ENCODE measurements at regions not wholly inside any gene's neighbourhood (a gene's known extent, or its start where the extent isn't known, plus 50 kb on each side); places are given as distances from the start of the nearest gene placed in this dataset.

GRCh38 chr11:28735511-28735910 is 627.3 kb downstream of the METTL15 start:
- DNase-seq (ENCODE audit: low spot score), result no peak

DNA sequence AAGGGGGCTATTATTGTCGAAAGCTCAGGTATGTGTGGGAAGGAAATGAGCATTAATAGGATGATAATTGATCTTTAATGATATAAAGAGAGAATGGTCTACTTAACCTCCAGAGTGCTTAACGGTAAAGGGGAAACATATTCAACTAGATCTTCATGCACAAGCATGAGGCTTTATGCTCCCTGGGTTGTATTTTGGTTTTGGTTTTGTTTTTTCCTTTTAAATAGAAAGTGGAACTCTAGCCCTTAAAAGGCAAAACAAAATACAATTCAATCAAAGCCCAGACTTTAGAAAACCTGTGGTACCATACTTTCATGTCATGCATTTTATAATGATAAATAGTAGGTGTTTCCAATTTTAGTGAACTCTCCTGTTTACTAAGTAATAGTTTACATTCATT is 622.7 kb downstream of the METTL15 start:
- no peak for DNase-seq (ENCODE audit: low spot score)

GRCh38 chr11:28730336-28730735 is 622.1 kb downstream of the METTL15 start:
- peak; percentile 21 for DNase-seq (ENCODE audit: low spot score)

DNA sequence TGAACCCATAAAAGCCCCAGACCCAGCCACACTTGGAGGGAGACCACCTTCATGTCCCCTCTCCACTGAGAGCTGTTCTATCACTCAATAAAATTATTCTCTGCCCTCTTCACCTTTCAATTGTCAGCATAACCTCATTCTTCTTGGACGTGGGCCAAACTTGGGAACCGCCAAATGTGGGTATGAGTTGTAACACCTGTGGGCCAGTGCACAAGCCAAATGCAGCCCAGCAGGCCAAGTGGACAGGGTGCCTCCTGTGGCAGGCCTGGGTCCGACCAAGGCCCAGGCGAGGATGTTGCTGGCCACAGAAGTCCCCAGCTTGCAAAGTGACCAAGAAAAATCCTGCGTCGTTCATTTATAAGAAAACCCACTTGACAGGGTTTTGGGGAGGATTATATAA is 621.2 kb downstream of the METTL15 start:
- no peak for DNase-seq (ENCODE audit: low spot score)

DNA sequence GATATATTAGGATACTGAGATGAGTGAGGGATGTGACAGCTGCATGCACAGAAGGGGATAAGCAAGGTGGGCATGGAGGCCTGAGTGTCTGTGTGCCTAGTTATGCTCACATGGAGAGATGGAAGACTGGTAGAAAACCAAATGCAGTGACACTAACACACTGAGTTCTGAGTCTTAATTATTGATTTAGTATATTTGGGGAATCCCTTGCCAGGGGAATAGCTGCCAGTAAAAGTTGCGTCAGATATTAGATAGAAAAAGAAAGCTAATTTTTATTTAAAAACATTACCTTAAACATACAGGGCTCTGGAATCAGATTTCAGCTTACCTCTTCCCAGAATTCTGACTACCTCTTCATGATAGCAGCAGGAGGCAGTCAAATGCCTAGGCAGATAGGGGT is 620.5 kb downstream of the METTL15 start:
- DNase-seq (ENCODE audit: low spot score), result no peak

DNA sequence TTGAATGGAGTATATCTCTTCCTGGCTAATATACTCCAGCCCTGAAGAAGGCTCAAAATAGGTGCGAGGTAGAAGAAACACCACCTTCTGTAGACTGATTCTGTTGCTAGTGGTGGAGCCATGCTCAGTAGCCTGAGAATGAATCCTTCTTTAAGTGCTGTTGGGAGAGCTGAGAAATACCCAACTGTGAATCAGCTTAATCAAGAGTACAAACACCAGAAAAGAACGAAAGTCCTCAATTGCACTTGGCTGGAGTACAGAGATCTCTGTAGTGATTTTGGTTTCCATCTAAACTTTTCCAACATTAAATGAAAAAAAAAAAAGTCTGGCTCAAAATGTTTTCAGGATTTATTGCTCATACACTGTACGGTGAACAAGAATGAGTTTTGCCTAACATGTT is 619.1 kb downstream of the METTL15 start:
- DNase-seq (ENCODE audit: low spot score), result peak; percentile 35

DNA sequence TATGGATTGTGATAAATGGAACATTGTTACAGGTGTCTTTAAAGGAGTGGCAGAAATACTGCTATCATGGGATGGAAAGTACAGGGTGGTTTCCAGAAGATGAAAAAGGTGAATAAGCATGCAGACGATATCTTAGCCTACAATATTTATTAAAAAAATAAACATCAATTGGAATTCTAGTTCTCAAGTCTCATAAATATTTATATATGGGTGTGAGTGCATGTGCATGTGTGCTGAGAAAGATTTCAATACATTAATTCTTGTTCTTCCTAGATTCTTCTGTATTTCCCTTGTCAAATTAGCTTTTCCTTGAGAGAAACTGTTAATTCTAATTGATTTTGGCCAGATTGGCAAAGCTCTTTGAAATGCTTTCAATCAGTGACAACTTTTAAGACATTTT is 618.2 kb downstream of the METTL15 start:
- DNase-seq (ENCODE audit: low spot score), result no peak

- DNase-seq (ENCODE audit: low spot score), result no peak
Observed at GRCh38 chr11:28715726-28716125, 607.5 kb downstream of the METTL15 start.

DNA sequence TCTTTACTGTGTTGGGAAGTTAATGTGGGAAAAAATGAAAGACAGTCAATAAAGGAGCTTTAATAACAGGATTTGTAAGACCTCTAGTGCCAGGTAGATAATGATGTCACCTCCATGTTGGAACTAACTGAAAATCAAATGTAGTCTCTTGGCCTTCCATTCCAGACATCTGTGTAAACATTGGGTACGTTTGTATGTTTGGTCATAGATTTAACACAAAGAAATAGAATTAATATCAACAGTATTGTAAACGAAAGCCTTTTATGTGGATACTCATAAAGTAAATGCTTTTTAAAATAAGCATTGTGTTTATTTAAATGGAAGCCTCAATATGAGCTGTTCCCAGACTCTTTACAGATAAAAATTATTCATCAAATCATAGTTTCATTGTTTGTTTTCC is 605.7 kb downstream of the METTL15 start:
- DNase-seq (ENCODE audit: low spot score), result no peak

DNA sequence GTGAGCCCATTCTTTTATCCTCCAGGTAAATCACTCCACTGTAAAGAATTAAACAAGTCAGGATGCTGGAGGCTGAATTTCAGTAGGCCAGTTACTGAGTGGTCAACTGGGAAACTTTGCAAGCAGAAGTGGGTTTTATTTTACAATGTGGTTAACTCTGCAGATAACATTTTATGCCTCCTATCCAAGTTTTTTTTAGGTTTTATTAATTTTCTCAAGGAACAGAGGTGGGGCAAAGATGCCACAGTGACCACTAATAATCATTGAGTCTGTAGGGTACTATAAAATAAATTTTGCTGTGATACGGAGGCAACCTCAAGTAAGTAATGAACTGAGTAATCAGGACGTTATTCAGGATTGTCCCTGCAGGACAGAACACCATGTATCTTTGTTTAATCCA is 599.9 kb downstream of the METTL15 start:
- no peak for DNase-seq (ENCODE audit: low spot score)

DNA sequence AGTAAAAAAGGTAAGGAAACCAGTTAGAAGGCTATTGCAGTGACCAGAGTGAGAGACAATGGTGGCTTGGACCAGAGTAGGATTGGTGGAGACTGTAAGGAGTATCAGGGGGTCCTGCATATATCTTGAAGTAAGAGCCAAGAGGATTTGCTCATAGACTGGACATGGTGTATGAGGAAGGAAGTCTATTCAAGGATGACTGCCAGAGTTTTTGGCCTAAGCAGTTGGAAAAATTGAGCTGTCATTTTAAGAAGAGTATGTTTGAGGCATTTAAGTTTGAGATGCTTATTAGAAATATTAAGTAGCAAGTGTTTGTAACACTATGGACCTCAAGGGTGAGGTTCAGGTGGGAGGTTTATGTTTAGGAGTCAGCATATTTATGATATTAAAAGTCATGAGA is 596.6 kb downstream of the METTL15 start:
- no peak for DNase-seq (ENCODE audit: low spot score)

GRCh38 chr11:28703371-28703770 is 595.2 kb downstream of the METTL15 start:
- DNase-seq (ENCODE audit: low spot score), result no peak

DNA sequence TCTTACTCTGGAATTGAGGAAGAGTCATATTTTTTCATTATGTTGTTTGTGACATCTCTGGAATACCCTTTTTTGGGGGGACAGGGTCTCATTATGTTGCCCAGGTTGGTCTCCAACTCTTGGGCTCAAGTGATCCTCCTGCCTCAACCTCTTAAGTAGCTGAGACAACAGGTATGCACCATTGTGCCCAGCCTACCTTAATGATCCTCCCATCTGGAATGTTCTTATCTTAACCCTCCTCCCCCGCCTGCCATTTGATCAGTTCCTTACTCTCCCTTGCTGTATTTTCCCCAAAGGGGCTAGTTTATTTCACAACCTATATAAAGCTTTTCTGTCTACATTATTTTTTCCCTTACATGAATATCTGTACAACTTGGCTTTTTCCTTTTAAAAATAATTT is 594.7 kb downstream of the METTL15 start:
- DNase-seq (ENCODE audit: low spot score), result no peak

- no peak for DNase-seq (ENCODE audit: low spot score)
Observed at GRCh38 chr11:28702450-28702790, 594.2 kb downstream of the METTL15 start.

GRCh38 chr11:28701760-28702449 is 593.7 kb downstream of the METTL15 start:
- no peak for DNase-seq (ENCODE audit: low spot score)

DNA sequence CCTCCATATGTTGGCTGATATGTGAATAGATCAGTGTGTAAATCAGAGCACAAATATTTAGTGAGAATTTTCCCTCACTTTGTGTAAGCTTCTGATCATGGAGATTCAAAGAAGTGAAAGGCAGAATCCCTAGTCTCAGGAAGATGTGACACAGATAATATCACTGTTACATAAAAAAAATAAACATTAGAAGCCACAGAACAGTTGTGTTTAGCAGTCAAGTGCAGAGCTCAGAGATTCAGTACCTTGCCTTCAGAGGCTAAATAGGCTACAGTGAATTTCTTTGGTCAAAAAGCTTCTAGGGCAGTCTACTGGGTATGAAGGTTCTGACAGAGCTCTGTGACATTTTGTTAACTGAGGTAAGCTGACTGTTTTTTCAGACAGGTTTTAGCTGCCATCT is 591.5 kb downstream of the METTL15 start:
- DNase-seq (ENCODE audit: low spot score), result no peak

DNA sequence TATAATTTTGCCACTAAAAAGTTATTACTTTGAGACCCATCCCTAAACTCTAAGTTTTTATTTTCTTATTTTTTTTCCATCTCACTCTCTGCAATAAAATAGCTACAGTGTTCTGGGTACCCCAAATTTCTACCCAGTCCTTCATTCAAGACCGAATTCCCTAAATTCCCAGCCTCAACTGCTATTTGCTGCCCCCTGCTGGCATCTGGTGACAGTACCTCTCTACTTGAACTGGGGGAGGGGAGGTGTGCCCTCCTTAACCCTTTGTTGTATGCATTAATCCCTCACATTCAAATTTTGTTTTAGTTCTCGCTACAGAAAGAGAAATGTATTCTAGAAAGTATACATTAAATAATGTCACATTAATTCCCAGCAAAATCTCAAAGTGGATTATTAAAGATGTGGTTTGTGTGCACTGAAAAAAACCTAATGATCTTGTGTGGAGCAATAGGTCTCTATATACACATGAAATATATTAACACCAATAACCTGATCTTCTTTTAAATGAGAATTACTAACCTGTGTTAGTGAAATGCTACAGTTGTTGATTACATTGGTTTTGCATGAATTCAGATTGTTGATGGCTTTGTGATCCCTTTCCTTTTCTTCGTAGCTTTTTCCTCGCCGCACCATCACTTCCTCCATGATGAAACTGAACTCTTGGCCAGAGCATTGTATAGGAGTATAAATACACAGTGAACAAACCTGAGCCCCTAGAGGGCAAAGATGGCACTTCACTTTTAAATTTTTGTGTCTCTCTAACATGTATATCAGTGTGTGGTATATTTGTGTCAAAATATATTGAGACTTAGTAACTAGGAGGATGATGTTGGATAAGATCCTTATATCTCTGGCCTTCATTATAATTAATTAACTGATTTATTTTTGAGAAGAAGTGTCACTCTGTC is 590.0 kb downstream of the METTL15 start:
- DNase-seq (ENCODE audit: low spot score), result peak; percentile 65

DNA sequence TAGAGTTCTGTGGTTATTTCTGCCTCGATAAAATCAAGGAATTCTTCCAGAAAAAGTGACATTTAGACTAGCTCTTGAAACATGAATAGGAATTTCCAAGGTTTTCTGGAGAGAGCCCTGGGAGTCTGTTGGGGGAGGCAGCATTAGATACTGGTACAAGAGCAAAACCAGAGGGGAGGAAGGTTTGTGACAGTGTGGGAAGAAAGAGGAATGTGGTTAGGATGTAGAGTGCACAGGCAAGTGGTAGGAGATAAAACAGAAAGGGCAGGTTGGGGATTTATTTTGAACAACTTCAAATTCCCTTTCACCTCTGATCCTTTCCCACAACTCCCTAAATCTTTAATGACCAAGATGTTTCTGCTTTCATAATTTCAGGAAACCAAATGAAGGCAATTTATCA is 588.4 kb downstream of the METTL15 start:
- no peak for DNase-seq (ENCODE audit: low spot score)

GRCh38 chr11:28690746-28691145 is 582.6 kb downstream of the METTL15 start:
- no peak for DNase-seq (ENCODE audit: low spot score)

DNA sequence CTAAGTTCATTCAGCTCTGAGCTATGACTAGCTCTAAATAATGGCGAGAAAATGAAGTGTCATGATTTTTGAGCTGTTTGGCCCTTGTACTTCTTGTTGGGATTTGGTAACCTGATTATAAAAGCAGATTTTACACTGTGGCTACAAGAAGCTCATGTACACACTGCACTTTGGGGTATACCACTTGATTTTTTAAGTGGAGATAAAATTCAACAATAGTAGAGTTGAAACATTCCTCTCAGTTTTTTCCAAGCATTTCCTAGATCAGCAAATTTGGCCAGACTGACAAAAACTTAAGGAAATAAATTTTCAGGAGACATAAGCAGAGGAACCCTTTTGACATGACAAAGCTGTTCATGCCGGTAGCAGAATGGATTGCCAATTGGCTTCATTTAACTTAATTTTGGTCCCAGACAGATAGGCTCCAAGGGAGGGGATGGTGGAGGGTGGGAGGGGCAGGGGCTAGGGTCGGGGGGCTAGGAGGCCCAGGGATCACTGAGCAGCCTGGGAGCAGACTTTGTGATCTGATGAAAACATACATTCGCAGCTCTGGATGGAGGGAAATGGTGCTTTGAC is 575.9 kb downstream of the METTL15 start:
- no peak for DNase-seq (ENCODE audit: low spot score)

DNA sequence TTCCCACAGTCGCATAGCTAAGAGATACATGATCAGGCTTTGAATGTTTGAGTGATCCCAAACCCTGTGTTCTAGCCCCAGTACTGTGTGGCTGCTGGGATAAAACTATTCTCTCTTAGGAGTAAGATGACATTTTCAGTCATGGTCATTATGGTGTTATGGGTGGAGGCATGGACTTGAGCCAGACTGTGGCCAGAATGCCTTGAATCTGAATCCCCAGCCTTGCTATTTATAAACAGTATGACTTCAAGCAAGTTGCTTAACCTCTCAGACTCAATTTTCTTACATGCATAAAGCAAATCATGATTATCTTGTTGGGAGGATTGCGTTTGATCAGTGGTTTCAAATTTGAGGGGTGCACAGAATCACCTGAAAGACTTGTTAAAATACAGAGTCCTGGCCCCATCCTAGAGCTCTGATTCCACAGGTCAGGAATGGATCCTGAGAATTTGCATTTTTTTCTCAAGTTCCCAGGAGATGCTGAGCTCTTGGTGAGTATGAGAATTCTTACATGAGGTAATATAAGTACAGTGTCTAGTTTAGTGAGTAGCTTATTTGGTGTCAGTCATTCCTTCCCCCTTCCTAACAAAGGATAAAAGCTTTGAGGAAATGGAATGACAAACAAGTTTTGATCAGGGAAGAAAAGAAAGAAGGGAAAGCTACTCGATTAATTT is 571.7 kb downstream of the METTL15 start:
- peak; percentile 81 for DNase-seq (ENCODE audit: low spot score)

DNA sequence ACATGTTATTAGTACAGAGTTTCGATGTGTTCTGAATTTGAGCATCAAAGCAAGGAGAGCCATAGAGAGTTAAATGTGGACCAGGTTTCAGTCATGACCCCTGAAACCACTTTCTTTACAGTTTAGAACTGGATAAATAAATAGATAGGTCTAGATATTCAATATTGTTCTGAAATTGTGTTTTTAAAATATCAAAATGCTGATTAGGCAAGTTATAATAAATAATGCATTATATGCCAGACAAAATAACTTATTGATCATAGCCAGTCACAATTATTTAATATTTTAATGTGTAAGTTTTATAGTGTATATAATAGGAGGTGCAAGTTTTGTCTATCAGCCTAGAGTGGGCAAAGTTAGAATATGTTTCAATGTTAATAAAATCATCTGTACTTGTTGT is 569.5 kb downstream of the METTL15 start:
- DNase-seq (ENCODE audit: low spot score), result no peak

- no peak for DNase-seq (ENCODE audit: low spot score)
Observed at GRCh38 chr11:28675183-28675582, 567.0 kb downstream of the METTL15 start.

All from AG20443 (cell line).